ENCODE measurements at regions not wholly inside any gene's neighbourhood (a gene's known extent, or its start where the extent isn't known, plus 50 kb on each side); places are given as distances from the start of the nearest gene placed in this dataset.

GRCh38 chr6:92047860-92048259 is 1371.5 kb downstream of the EPHA7 start:
- no peak for DNase-seq
- no peaks in the 10 kb centered on the region for H3K27me3 Mint-ChIP-seq (ENCODE audit: unreplicated experiment)
- H3K4me3 Mint-ChIP-seq (ENCODE audit: unreplicated experiment): no peak overlapping the region
- H3K36me3 Mint-ChIP-seq (ENCODE audit: unreplicated experiment): no peaks in the 10 kb centered on the region
- no peak for TF ChIP-seq CTCF (IDR thresholded peaks at IDR 0.05; ENCODE audit: partially characterized antibody, unreplicated experiment)
- no peaks in the 10 kb centered on the region for H3K9me3 Mint-ChIP-seq (ENCODE audit: unreplicated experiment)
- H3K4me1 Mint-ChIP-seq (ENCODE audit: low read depth, unreplicated experiment): no peaks in the 10 kb centered on the region
- no peak overlapping the region for H3K27ac Mint-ChIP-seq (ENCODE audit: unreplicated experiment)

- Mint-ChIP-seq H3K9me3 (ENCODE audit: unreplicated experiment) (no peaks in the 10 kb centered on the region), H3K36me3 (ENCODE audit: unreplicated experiment) (no peaks in the 10 kb centered on the region), H3K4me1 (ENCODE audit: low read depth, unreplicated experiment) (no peaks in the 10 kb centered on the region), H3K4me3 (ENCODE audit: unreplicated experiment) (no peak overlapping the region), H3K27ac (ENCODE audit: unreplicated experiment) (no peak overlapping the region), H3K27me3 (ENCODE audit: unreplicated experiment) (no peaks in the 10 kb centered on the region)
- DNase-seq: no peak
- no peak for TF ChIP-seq CTCF (IDR thresholded peaks at IDR 0.05; ENCODE audit: partially characterized antibody, unreplicated experiment)
These were observed 1372.1 kb downstream of the EPHA7 start for GRCh38 chr6:92047152-92047850.

GRCh38 chr6:92044312-92044711 is 1375.0 kb downstream of the EPHA7 start:
- no peaks in the 10 kb centered on the region for H3K36me3 Mint-ChIP-seq (ENCODE audit: unreplicated experiment)
- peaks cover 1% of the 10 kb centered on the region for H3K9me3 Mint-ChIP-seq (ENCODE audit: unreplicated experiment)
- no peak overlapping the region for H3K4me3 Mint-ChIP-seq (ENCODE audit: unreplicated experiment)
- TF ChIP-seq CTCF (IDR thresholded peaks at IDR 0.05; ENCODE audit: partially characterized antibody, unreplicated experiment): no peak
- H3K4me1 Mint-ChIP-seq (ENCODE audit: low read depth, unreplicated experiment): peaks cover 3% of the 10 kb centered on the region
- DNase-seq: no peak
- no peaks in the 10 kb centered on the region for H3K27me3 Mint-ChIP-seq (ENCODE audit: unreplicated experiment)
- no peak overlapping the region for H3K27ac Mint-ChIP-seq (ENCODE audit: unreplicated experiment)

DNA sequence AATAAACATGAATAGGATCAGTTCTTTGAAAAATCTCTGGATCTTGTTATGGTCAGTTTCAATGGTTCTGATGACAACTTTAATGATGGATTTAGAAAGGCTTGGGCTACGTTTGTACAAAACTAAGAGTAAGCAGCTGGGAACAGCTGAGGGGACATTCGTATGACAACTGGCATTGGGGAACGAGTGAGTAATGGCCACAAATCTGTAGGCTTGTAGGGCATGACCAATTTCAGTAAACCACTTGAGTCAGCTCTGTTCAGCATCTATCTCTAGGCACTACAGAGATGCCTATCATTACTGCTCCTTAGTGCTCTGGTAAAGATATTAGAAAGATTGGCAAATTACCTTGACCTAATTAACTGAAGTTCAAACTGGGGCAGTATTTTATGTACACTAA is 1375.6 kb downstream of the EPHA7 start:
- no peak for DNase-seq

More for the DNA sequence above, 1375.6 kb downstream of the EPHA7 start:
- Mint-ChIP-seq H3K4me3 (ENCODE audit: unreplicated experiment) (no peak overlapping the region), H3K4me1 (ENCODE audit: low read depth, unreplicated experiment) (peaks cover 7% of the 10 kb centered on the region), H3K27ac (ENCODE audit: unreplicated experiment) (no peak overlapping the region), H3K36me3 (ENCODE audit: unreplicated experiment) (no peaks in the 10 kb centered on the region), H3K9me3 (ENCODE audit: unreplicated experiment) (peaks cover 1% of the 10 kb centered on the region), H3K27me3 (ENCODE audit: unreplicated experiment) (no peaks in the 10 kb centered on the region)
- TF ChIP-seq CTCF (IDR thresholded peaks at IDR 0.05; ENCODE audit: partially characterized antibody, unreplicated experiment): no peak

Data from glutamatergic neuron (in vitro differentiated cells).